Inferior parietal cortex (tissue), 1 donor: ENCODE measurements at regions not wholly inside any gene's neighbourhood (a gene's known extent, or its start where the extent isn't known, plus 50 kb on each side); places are given as distances from the start of the nearest gene placed in this dataset.
"Not testable (repeated sequence)": the region's sequence is repeated elsewhere in the genome, so short reads cannot be mapped to it uniquely, and the experiment has no call there.

Experiments used
- DNase-seq: peaks from one replicate; pipeline ENCODE4 v3.0.0-alpha.2; 2016; ENCODE audit errors: extremely low spot score

DNA sequence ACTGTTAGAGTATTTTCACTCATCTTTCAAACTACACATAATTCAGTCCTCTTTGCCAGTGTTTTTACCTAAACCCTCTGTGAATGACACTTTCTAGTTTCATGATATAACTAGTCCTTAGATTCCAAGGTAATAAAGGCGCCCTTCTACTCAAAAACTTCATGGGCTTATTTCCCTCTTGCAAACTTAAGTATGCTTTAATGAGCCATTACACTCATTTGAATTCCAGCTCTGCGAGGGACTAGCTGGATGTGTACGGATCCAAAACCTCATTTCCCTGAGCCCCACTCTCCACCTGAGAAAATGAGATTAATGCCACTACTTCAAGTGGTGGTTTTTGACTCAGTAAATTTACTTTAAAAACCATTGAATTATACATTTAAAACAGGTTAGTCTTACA, 141.1 kb downstream of the NDUFA12 start:
- no peak for DNase-seq

- DNase-seq: no peak
These were observed 147.2 kb downstream of the NDUFA12 start for GRCh38 chr12:94856324-94856723.

DNA sequence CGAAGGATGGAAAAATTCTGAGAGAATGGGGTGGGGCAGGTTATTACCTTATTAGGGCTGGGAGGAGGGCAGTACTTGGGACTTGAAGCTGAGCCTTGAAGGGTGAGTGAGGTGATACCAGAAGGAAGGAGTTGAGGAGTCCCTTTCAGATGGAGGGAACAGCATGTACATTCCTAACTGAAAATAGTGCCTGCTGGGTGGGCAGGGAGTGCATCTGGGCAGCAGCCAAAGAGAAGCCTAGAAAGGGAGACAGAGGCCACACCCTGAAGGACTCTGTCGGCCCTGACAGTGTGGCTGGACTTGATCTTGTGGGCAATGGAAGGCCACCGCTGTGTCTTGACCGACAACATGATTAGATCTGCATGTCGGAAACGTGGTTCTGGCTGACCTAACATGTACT, 147.6 kb downstream of the NDUFA12 start:
- no peak for DNase-seq

DNA sequence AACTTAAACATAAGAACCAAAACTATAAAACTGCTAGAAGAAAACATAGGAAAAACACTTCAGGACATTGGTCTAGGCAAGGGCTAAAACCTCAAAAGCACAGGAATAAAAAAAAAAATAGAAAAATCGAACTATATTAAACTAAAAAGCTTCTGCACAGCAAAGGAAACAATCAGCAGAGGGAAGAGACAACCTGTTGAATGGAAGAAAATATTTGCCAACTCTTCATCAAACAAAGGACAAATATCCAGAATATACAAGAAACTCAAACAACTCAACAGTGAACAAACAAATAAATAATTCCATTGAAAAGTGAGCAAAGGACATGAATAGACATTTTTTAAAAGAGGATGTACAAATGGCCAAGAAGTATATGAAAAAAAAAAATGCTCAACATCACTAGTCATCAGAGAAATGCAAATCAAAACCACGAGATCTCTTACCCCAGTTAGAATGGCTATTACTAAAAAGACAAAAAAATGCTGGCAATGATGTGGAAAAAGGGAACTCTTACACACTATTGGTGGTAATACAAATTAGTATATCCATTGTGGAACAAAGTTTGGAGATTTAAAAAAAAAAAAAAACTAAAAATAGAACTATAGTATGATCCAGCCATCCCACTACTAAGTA, 152.0 kb downstream of the NDUFA12 start:
- no peak for DNase-seq

GRCh38 chr12:94849411-94849976, 154.0 kb downstream of the NDUFA12 start:
- DNase-seq: no peak

DNA sequence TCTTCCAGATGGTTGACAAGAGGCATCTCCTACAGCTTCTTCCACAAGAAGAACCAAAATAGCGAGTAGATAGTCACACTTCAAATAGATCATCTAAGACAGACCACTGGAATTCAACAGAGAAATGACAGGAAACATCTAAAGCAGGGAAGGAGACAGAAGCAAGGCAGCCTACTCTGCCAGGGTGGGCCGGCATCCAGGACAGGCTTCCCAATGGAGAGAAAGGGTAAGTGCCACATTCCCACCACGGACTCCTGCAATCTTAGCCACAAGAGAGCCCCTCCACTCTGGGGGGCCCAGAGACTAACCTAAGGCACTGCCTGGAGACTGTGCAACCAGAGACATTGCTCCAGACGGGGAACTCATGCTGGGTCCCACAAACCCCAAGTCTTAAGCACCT, 154.5 kb downstream of the NDUFA12 start:
- DNase-seq: no peak

DNA sequence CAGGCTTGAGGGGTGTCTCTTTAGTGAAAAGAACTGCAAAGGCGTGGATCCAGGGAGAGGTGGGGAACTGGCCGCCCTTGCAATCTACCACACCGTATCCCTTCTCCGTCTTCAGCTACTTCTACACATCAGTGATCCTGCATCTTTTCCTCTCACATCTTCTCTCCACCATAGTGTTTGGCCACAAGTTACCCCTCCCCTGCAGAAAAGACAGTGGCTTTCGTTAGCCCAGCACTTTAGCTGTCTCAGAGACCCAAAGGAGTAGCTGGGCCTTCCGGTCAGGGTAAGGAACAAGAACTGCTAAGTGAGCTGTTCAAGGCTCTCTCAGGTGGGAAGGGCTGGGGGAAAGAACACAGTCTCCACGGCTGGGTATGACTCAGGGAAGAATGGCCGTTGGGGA, 158.4 kb downstream of the NDUFA12 start:
- DNase-seq: no peak

GRCh38 chr12:94844452-94844851, 159.0 kb downstream of the NDUFA12 start:
- no peak for DNase-seq

DNA sequence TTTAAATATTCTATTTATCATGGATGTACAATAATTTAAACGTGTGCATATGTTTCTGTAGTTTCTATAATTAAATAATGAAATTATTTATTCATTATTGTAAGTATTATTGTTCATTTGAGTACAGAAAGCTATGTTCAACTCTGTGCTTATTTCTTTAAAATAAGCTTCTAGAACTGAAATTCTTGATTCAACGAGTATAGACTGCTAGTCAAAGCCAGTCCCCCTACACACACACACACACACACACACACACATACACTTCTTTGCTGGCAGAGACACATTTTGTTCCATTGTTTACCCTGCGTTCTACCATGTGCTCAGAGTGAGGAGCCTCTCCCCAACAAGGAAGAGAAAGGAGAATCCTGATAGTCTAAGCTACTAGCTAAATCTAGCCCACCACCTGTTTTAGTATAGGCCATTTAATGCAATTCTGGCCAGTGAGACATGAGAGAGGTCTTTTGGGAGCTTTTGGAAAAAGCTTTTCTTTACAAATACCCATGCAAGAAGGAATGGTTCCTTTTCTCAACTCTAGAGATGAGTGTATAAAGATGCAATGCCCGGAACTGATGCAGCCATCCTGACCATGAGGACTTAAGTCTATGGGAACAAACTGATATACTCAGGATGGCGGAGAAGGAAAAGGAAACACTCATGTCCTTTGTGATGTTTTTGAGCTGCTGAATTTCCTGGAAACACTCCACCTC, 161.4 kb downstream of the NDUFA12 start:
- no peak for DNase-seq

GRCh38 chr12:94841177-94841576, 162.3 kb downstream of the NDUFA12 start:
- DNase-seq: no peak

DNA sequence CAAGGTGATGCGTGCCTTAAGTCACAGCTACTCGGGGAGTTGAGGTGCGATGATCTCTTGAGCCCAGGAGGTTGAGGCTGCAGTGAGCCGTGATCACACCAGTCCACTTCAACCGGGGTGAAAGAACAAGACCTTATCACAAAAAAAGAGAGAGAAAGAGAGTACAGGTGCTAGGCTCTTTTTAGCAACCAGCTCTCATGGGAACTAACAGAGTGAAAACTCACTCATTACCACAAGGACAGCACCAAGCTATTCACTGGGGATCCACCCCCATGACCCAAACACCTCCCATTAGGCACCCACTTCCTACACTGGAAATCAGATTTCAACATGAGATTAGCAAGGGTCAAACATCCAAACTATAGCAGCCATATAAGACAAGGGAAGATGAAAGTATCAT, 164.2 kb downstream of the NDUFA12 start:
- DNase-seq: no peak

DNA sequence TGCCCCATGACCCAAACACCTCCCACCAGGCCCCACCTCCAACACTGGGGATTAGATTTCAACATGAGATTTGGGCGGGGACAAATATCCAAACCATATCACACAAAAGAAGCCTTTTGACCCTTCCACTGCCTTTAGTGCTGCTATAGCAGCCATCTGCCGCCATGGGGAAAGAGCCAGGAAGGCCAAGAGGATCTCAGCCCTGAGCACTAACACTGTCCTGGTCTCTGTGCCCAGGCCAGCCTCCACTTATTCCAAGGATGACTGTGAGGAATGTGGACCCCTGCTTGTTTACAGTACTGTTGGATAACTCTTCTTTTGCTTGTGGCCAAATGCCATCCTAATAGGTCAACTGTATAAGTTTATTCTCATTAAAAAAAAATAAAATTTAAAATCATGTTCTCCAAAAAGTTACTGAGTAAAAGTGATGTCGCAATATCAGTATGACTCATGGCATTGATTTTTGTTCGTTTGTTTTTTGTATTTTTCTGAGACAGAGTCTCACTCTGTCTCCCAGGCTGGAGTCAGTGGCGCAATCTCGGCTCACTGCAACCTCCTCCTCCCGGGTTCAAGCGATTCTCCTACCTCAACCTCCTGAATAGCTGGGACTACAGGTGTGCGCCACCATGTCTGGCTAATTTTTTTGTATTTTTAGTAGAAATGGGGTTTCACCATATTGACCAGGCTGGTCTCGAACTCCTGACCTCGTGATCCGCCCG, 166.4 kb downstream of the NDUFA12 start:
- DNase-seq: not testable (repeated sequence)

GRCh38 chr12:94834036-94834625, 169.4 kb downstream of the NDUFA12 start:
- no peak for DNase-seq

- no peak for DNase-seq
These were observed 170.5 kb downstream of the NDUFA12 start for GRCh38 chr12:94832780-94833681.

- no peak for DNase-seq
These were observed 171.4 kb downstream of the NDUFA12 start for GRCh38 chr12:94832105-94832504.

GRCh38 chr12:94831081-94831751, 172.3 kb downstream of the NDUFA12 start:
- no peak for DNase-seq

DNA sequence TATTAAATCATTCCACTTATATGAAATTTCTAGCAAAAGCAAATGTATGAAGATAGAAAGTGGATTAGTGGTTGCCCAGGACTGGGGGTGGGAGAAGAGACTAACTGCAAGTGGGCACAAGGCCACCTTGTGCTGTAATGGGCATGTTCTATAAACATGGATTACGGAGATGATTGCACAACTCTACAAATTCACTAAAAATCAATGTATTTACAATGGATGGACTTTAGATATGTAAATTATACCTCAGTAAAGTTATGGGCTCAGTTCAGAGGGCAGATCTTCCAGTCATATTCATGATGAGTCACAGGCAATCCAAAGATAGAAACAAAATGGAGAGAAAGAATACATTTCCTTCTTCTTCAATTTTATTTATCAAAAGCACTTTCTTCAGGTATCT, 173.9 kb downstream of the NDUFA12 start:
- DNase-seq: no peak

- no peak for DNase-seq
These were observed 168.7 kb upstream of the TMCC3 start for GRCh38 chr12:94819011-94819410.

- no peak for DNase-seq
These were observed 167.3 kb upstream of the TMCC3 start for GRCh38 chr12:94817695-94818075.

- not testable (repeated sequence) for DNase-seq
These were observed 166.8 kb upstream of the TMCC3 start for GRCh38 chr12:94817201-94817600.

GRCh38 chr12:94816746-94817145, 166.4 kb upstream of the TMCC3 start:
- DNase-seq: not testable (repeated sequence)
